Peyer's patch (tissue), 4 donors: ENCODE measurements at regions not wholly inside any gene's neighbourhood (a gene's known extent, or its start where the extent isn't known, plus 50 kb on each side); places are given as distances from the start of the nearest gene placed in this dataset.

Experiments used
- CTCF ChIP-seq, 6 experiments: fragments of 450-650 bp in 4 of 6; fragments of 200-600 bp in 2 of 6; sonication (generic) in 1 of 6; IDR thresholded peaks; one replicate each; pipeline ENCODE4 v1.5.1; 2017 to 2019; ENCODE audit warnings: antibody characterized with exemption in 6 of 6, mild to moderate bottlenecking in 3 of 6, moderate library complexity in 1 of 6
- POLR2A ChIP-seq, 2 donors: fragments of 450-650 bp; IDR thresholded peaks; one replicate each; pipeline ENCODE4 v1.5.1; 2017; ENCODE audit warnings: antibody characterized with exemption in 2 of 2, mild to moderate bottlenecking in 2 of 2, moderate library complexity in 2 of 2

- TF ChIP-seq CTCF (IDR thresholded peaks at IDR 0.05) (no peak), POLR2A (IDR thresholded peaks at IDR 0.05) (no peak)
Measured at GRCh38 chr6:45727228-45727627, 288.4 kb downstream of the CLIC5 start.
